ENCODE measurements at regions not wholly inside any gene's neighbourhood (a gene's known extent, or its start where the extent isn't known, plus 50 kb on each side); places are given as distances from the start of the nearest gene placed in this dataset.
"Not testable (repeated sequence)": the region's sequence is repeated elsewhere in the genome, so short reads cannot be mapped to it uniquely, and the experiment has no call there.

DNA sequence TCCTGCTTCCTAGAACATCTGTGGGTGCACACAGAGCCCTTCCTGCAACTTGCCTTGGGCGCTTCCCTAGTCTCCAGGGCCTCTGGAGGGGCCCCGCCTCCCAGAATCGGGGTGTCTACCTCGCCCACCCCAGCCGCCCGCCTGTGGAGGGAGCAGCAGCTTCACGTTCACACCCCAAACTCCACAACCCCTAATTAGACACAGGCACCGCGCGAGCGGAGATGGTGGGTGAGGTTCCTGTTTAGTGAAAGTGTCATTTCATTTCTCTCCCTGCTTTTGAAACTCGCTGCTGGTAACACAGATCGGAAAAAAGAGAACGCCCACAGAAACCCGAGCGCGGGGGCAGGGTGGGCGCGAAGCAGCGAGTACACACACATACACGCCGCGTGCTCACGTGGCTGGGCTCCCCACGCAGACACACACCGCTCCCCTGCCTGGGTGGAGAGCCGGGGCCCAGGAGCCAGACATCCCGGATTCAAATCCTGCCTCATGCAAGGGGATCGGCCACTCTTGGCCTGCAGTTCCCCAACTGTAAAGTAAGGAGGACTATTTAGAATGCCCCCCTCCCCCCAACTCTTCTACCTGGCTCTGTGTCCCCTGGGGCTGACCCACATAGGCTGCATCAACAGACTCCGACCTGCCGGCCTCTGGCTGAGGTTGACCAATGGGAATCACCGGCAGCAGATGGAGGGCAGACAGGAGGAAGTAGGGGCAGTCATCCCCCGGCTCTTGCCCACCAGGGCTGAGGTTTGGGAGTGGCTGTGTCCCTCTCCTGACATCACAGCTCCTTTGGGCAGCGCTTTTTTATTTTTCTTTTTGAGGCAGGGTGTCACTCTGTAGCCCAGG is 79.2 kb upstream of the NCOR2 start:
- ATAC-seq: peak; percentile 34

DNA sequence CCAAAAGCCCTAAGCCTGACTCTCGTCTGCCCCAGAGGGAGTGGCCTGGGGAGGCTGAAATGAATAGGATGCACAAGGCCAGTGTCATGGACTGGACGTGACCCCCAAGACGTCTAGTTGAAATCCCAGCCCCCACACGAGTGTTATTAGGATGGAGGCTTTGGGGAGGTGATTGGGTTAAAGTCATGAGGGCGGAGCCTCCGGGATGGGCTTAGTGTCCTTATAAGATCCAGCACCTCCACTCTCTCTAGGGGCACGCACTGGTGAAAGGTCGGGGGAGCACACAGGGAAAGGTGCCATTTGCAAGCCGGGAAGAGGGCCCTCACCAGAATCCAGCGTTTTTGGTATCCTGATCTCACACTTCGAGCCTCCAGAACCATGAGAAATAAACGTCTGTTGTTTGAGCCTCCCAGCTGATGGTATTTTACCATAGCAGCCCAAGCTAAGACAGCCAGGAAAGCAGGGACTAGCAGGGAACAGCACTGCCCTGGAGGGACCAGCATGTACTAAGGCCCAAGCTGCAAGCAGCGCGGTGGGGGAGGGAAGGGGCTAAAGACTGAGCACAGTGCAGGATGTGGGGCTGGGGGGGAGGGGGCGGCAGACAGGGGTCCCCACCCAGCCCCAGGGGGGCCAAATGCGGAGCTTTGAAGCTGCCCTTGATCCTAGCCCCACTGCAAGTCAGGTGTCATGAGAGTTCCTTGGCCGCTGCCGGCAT is 78.3 kb upstream of the NCOR2 start:
- Histone ChIP-seq H3K4me1 (peaks cover 0 to 19% (median 8%) of the 10 kb centered on the region in 3 donors), H3K9me3 (peaks cover 0 to 10% (median 0%) of the 10 kb centered on the region in 3 donors), H3K36me3 (no peaks in the 10 kb centered on the region), H3K4me3 (peak overlapping the region in 1 of 2 donors; percentile 23), H3K27ac (peak overlapping the region in 2 of 4 donors; percentile 38 to 57), H3K27me3 (no peaks in the 10 kb centered on the region)
- ATAC-seq: no peak
- 63 to 76% methylated on average over 4 to 11 of the region's 18 CpGs for whole genome bisulfite sequencing, 2 donors (ENCODE audit: low coverage in 1 of 2)
- TF ChIP-seq EP300 (IDR thresholded peaks at IDR 0.05) (no peak), POLR2A (IDR thresholded peaks at IDR 0.05) (no peak), POLR2AphosphoS5 (IDR thresholded peaks at IDR 0.05) (no peak)
- TF ChIP-seq, protein P1, sequence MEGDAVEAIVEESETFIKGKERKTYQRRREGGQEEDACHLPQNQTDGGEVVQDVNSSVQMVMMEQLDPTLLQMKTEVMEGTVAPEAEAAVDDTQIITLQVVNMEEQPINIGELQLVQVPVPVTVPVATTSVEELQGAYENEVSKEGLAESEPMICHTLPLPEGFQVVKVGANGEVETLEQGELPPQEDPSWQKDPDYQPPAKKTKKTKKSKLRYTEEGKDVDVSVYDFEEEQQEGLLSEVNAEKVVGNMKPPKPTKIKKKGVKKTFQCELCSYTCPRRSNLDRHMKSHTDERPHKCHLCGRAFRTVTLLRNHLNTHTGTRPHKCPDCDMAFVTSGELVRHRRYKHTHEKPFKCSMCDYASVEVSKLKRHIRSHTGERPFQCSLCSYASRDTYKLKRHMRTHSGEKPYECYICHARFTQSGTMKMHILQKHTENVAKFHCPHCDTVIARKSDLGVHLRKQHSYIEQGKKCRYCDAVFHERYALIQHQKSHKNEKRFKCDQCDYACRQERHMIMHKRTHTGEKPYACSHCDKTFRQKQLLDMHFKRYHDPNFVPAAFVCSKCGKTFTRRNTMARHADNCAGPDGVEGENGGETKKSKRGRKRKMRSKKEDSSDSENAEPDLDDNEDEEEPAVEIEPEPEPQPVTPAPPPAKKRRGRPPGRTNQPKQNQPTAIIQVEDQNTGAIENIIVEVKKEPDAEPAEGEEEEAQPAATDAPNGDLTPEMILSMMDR (IDR thresholded peaks at IDR 0.05): no peak

More for the DNA sequence above, 79.2 kb upstream of the NCOR2 start:
- peaks cover 0 to 10% (median 0%) of the 10 kb centered on the region in 3 donors for H3K9me3 ChIP-seq
- H3K4me3 ChIP-seq: peak overlapping the region in 1 of 2 donors; percentile 23
- no peaks in the 10 kb centered on the region for H3K36me3 ChIP-seq
- H3K4me1 ChIP-seq: peaks cover 0 to 27% (median 8%) of the 10 kb centered on the region in 3 donors
- no peaks in the 10 kb centered on the region for H3K27me3 ChIP-seq
- TF ChIP-seq POLR2AphosphoS5 (IDR thresholded peaks at IDR 0.05): no peak
- WGBS, 2 donors (ENCODE audit: low coverage in 1 of 2): 33% methylated on average over 3 to 8 of the region's 34 CpGs
- H3K27ac ChIP-seq: peak overlapping the region in 2 of 4 donors; percentile 38 to 57

DNA sequence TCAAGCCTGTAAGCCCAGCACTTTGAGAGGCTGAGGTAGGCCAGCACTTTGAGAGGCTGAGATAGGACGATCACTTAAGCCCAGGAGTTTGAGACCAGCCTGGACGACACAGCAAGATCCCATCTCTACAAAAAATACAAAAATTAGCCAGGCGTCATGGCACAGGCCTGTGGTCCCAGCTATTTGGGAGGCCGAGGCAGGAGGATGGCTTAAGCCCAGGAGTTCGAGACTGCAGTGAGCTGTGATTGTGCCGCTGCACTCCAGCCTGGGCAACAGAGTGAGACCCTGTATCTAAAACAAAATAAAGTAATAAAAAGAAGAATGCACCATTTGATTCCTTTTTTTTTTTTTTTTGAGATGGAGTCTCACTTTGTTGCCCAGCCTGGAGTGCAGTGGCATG is 76.4 kb upstream of the NCOR2 start:
- H3K4me3 ChIP-seq, ATAC-seq, H3K36me3 ChIP-seq, H3K27me3 ChIP-seq, H3K9me3 ChIP-seq, H3K27ac ChIP-seq: not testable (repeated sequence)
- WGBS, 2 donors (ENCODE audit: low coverage in 1 of 2): 94 to 100% methylated on average over 2 to 5 of the region's 6 CpGs
- peaks cover 0 to 25% (median 8%) of the 10 kb centered on the region in 3 donors for H3K4me1 ChIP-seq

DNA sequence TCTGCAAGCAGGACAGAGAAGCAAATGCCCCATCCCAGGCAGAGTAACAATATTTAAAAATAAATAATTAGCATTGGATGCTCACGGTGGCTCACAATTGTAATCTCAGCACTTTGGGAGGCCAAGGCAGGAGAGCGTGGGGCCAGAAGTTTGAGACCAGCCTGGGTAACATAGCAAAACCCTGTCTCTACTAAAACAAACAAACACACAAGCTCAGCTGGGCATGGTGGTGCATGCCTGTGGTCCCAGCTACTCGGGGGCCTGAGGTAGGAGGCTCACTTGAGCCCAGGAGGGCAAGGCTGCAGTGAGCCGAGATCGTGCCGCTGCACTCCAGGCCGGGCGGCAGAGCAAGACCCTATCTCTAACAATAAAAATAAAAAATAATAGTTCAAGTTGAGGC is 74.7 kb upstream of the NCOR2 start:
- TF ChIP-seq, protein P1 (IDR thresholded peaks at IDR 0.05): no peak
- TF ChIP-seq POLR2AphosphoS5 (IDR thresholded peaks at IDR 0.05): no peak
- TF ChIP-seq EP300 (IDR thresholded peaks at IDR 0.05): no peak
- no peak for TF ChIP-seq POLR2A (IDR thresholded peaks at IDR 0.05)
- Histone ChIP-seq H3K4me3 (no peak overlapping the region), H3K27ac (no peak overlapping the region), H3K27me3 (no peaks in the 10 kb centered on the region), H3K4me1 (peaks cover 0 to 25% (median 8%) of the 10 kb centered on the region in 3 donors), H3K9me3 (no peaks in the 10 kb centered on the region), H3K36me3 (no peaks in the 10 kb centered on the region)
- ATAC-seq: no peak
- WGBS, 2 donors (ENCODE audit: low coverage in 1 of 2): 83 to 94% methylated on average over 3 to 7 of the region's 8 CpGs

DNA sequence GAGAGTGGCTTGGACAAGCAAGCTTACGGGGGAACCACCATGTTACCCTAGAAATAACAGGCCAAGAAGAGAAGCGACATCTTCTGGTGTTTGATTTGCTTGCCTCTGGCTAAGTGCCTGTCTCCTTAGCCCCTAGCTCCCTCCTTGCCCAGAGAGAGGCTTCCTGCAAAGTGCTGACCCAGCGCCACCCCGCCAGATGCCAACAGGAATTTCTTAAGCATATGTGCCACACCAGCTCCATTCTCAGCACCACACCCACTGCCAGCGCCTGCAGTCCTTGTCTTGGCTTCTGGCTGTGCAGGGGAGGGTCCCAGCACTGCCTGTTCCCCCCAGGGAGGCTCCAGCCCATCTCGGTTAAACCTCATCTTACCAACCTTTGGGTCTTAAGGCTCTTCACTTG is 74.2 kb upstream of the NCOR2 start:
- no peak for TF ChIP-seq POLR2AphosphoS5 (IDR thresholded peaks at IDR 0.05)
- TF ChIP-seq, protein P1 (IDR thresholded peaks at IDR 0.05): no peak
- no peak for TF ChIP-seq EP300 (IDR thresholded peaks at IDR 0.05)
- no peak for TF ChIP-seq POLR2A (IDR thresholded peaks at IDR 0.05)
- ATAC-seq: no peak
- H3K36me3 ChIP-seq: no peaks in the 10 kb centered on the region
- no peak overlapping the region for H3K4me3 ChIP-seq
- H3K9me3 ChIP-seq: no peaks in the 10 kb centered on the region
- no peak overlapping the region for H3K27ac ChIP-seq
- WGBS, 2 donors (ENCODE audit: low coverage in 1 of 2): 75% methylated on average over 2 of the region's 6 CpGs; no CpG with 5 or more reads in 1 of the 2 donors
- H3K27me3 ChIP-seq: no peaks in the 10 kb centered on the region
- peaks cover 0 to 24% (median 7%) of the 10 kb centered on the region in 3 donors for H3K4me1 ChIP-seq

All from gastroesophageal sphincter (tissue), 4 donors.